Eye (tissue), 1 donor: ENCODE measurements at regions not wholly inside any gene's neighbourhood (a gene's known extent, or its start where the extent isn't known, plus 50 kb on each side); places are given as distances from the start of the nearest gene placed in this dataset.
"Not testable (repeated sequence)": the region's sequence is repeated elsewhere in the genome, so short reads cannot be mapped to it uniquely, and the experiment has no call there.

Experiments
- DNase-seq: peaks from one replicate; pipeline ENCODE4 v3.0.0-alpha.2; 2015

- no peak for DNase-seq
Observed at GRCh38 chr3:181604267-181604666, 107.5 kb upstream of the SOX2 start.

- no peak for DNase-seq
Observed at GRCh38 chr3:181596126-181596525, 115.6 kb upstream of the SOX2 start.

GRCh38 chr3:181590939-181591338, 120.8 kb upstream of the SOX2 start:
- DNase-seq, result not testable (repeated sequence)

GRCh38 chr3:181582619-181583018, 129.1 kb upstream of the SOX2 start:
- no peak for DNase-seq

GRCh38 chr3:181581656-181582055, 130.1 kb upstream of the SOX2 start:
- no peak for DNase-seq

GRCh38 chr3:181578743-181579142, 133.0 kb upstream of the SOX2 start:
- no peak for DNase-seq

GRCh38 chr3:181572432-181572831, 139.3 kb upstream of the SOX2 start:
- DNase-seq, result no peak

- DNase-seq, result no peak
Observed at GRCh38 chr3:181570472-181570871, 141.3 kb upstream of the SOX2 start.

GRCh38 chr3:181569356-181569940, 142.3 kb upstream of the SOX2 start:
- no peak for DNase-seq

- DNase-seq, result no peak
Observed at GRCh38 chr3:181568693-181569092, 143.0 kb upstream of the SOX2 start.

- no peak for DNase-seq
Observed at GRCh38 chr3:181568248-181568647, 143.5 kb upstream of the SOX2 start.

GRCh38 chr3:181567311-181568075, 144.2 kb upstream of the SOX2 start:
- no peak for DNase-seq

- DNase-seq, result no peak
Observed at GRCh38 chr3:181565416-181565815, 146.3 kb upstream of the SOX2 start.

- no peak for DNase-seq
Observed at GRCh38 chr3:181564222-181564621, 147.5 kb upstream of the SOX2 start.

GRCh38 chr3:181561139-181562031, 150.3 kb upstream of the SOX2 start:
- DNase-seq, result peak; percentile 92

GRCh38 chr3:181558870-181559269, 152.9 kb upstream of the SOX2 start:
- no peak for DNase-seq

GRCh38 chr3:181555681-181556080, 156.0 kb upstream of the SOX2 start:
- no peak for DNase-seq

GRCh38 chr3:181554233-181554765, 157.4 kb upstream of the SOX2 start:
- no peak for DNase-seq

- no peak for DNase-seq
Observed at GRCh38 chr3:181549266-181549665, 162.5 kb upstream of the SOX2 start.

- DNase-seq, result no peak
Observed at GRCh38 chr3:181541414-181541813, 170.3 kb upstream of the SOX2 start.

GRCh38 chr3:181534781-181535221, 176.9 kb upstream of the SOX2 start:
- DNase-seq, result no peak

GRCh38 chr3:181533811-181534210, 177.9 kb upstream of the SOX2 start:
- no peak for DNase-seq

- DNase-seq, result no peak
Observed at GRCh38 chr3:181530584-181530983, 181.1 kb upstream of the SOX2 start.
